ENCODE measurements at regions not wholly inside any gene's neighbourhood (a gene's known extent, or its start where the extent isn't known, plus 50 kb on each side); places are given as distances from the start of the nearest gene placed in this dataset.

GRCh38 chr21:45338311-45339017 lies 50.8 kb upstream of the POFUT2 start:
- Histone ChIP-seq H3K27ac (no peak overlapping the region), H3K9me3 (no peaks in the 10 kb centered on the region), H3K4me3 (no peak overlapping the region), H3K27me3 (replicated peaks; ENCODE audit: insufficient read depth) (no peaks in the 10 kb centered on the region), H3K36me3 (no peaks in the 10 kb centered on the region), H3K4me1 (replicated peaks) (no peaks in the 10 kb centered on the region)
- DNase-seq (ENCODE audit: low spot score): no peak
- TF ChIP-seq POLR2AphosphoS5 (IDR thresholded peaks at IDR 0.05): no peak
- TF ChIP-seq POLR2A (IDR thresholded peaks at IDR 0.05): no peak
- no peak for TF ChIP-seq CTCF (IDR thresholded peaks at IDR 0.05)
- WGBS: 95% methylated on average over 13 of the region's 13 CpGs
- intact Hi-C loops (cut with DNase I): no loop called here

DNA sequence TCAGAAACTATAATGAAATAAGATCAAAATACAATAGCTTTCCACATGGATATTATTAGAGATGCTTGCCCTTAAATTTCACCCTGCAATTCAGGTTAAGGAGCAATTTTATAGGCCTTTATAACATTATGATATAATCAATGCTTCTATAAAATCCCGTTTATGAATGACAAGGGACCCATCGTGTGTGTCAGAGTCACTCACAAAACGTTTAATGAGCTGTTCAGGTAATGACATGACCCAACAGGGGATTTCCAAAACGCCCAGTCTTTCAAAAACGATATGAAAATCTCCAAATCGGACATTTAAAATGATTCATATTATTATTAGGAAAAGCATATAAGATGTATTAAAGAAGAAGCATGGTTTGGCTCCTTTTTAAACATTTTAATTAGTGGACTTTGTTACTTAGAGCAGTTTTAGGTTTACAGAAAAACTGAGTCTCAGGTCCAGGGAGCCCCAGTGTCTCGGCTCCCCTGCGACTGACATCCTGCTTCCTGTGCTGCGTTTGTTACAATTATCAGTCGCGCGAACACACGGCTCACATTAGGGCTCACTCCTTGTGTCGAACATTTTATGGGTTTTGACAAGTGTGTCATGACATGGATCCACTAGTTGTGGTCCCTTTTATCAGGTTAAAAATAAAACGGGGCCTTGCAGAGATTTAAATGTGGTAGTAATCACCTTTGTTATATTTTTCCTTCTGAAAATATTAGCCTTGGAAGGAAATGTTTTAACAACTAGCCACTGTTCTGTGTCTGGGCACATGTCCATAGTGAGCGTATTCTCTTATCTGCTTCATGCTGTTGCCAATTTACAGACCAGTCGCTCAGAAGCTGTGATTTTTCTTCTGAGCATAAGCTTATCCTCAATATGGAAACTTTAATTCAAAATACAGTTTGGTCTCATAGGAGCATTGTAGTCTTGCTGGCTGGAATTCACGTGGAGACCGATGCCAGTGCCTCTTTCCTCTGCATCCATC lies 52.0 kb upstream of the POFUT2 start:
- TF ChIP-seq POLR2AphosphoS5 (IDR thresholded peaks at IDR 0.05) (no peak), CTCF (IDR thresholded peaks at IDR 0.05) (no peak), POLR2A (IDR thresholded peaks at IDR 0.05) (no peak)
- H3K27ac ChIP-seq: no peak overlapping the region
- no peak for DNase-seq (ENCODE audit: low spot score)

GRCh38 chr21:45340515-45340914 lies 52.8 kb upstream of the POFUT2 start:
- no peak overlapping the region for H3K27ac ChIP-seq
- H3K9me3 ChIP-seq: no peaks in the 10 kb centered on the region
- no peak overlapping the region for H3K4me3 ChIP-seq
- TF ChIP-seq CTCF (IDR thresholded peaks at IDR 0.05): no peak
- H3K27me3 ChIP-seq (replicated peaks; ENCODE audit: insufficient read depth): no peaks in the 10 kb centered on the region
- no peak for DNase-seq (ENCODE audit: low spot score)
- intact Hi-C loops (cut with DNase I): no loop called here
- 86% methylated on average over 8 of the region's 8 CpGs for WGBS
- no peaks in the 10 kb centered on the region for H3K36me3 ChIP-seq
- H3K4me1 ChIP-seq (replicated peaks): no peaks in the 10 kb centered on the region

More for the DNA sequence above, 52.0 kb upstream of the POFUT2 start:
- Histone ChIP-seq H3K36me3 (no peaks in the 10 kb centered on the region), H3K27me3 (replicated peaks; ENCODE audit: insufficient read depth) (no peaks in the 10 kb centered on the region), H3K9me3 (no peaks in the 10 kb centered on the region), H3K4me3 (no peak overlapping the region), H3K4me1 (replicated peaks) (no peaks in the 10 kb centered on the region)
- WGBS: 52% methylated on average over 19 of the region's 19 CpGs
- intact Hi-C loops (cut with DNase I): no loop called here

GRCh38 chr21:45341261-45341660 lies 53.6 kb upstream of the POFUT2 start:
- TF ChIP-seq POLR2A (IDR thresholded peaks at IDR 0.05): no peak
- 84% methylated on average over 8 of the region's 8 CpGs for WGBS
- Histone ChIP-seq H3K4me3 (no peak overlapping the region), H3K9me3 (no peaks in the 10 kb centered on the region), H3K4me1 (replicated peaks) (no peaks in the 10 kb centered on the region), H3K36me3 (no peaks in the 10 kb centered on the region), H3K27ac (no peak overlapping the region), H3K27me3 (replicated peaks; ENCODE audit: insufficient read depth) (no peaks in the 10 kb centered on the region)
- no peak for DNase-seq (ENCODE audit: low spot score)
- intact Hi-C loops (cut with DNase I): no loop called here

GRCh38 chr21:45341779-45342178 lies 54.1 kb upstream of the POFUT2 start:
- no peaks in the 10 kb centered on the region for H3K9me3 ChIP-seq
- no peaks in the 10 kb centered on the region for H3K4me1 ChIP-seq (replicated peaks)
- no peak overlapping the region for H3K4me3 ChIP-seq
- no peak for TF ChIP-seq CTCF (IDR thresholded peaks at IDR 0.05)
- TF ChIP-seq POLR2A (IDR thresholded peaks at IDR 0.05): no peak
- TF ChIP-seq POLR2AphosphoS5 (IDR thresholded peaks at IDR 0.05): no peak
- H3K36me3 ChIP-seq: no peaks in the 10 kb centered on the region
- 25% methylated on average over 9 of the region's 9 CpGs for WGBS
- no peak for DNase-seq (ENCODE audit: low spot score)
- no peak overlapping the region for H3K27ac ChIP-seq
- no peaks in the 10 kb centered on the region for H3K27me3 ChIP-seq (replicated peaks; ENCODE audit: insufficient read depth)
- intact Hi-C loops (cut with DNase I): no loop called here

Data from prostate gland (tissue), 2 donors.